Parathyroid adenoma (tissue), 2 donors: ENCODE measurements at regions not wholly inside any gene's neighbourhood (a gene's known extent, or its start where the extent isn't known, plus 50 kb on each side); places are given as distances from the start of the nearest gene placed in this dataset.

Experiments used
- H2AFZ ChIP-seq: fragments of 300-600 bp; sonication (generic); one replicate; pipeline ENCODE4 v1.7.0; 2017; ENCODE audit warnings: antibody characterized with exemption, mild to moderate bottlenecking
- H3K27ac ChIP-seq: fragments of 300-600 bp; sonication (generic); one replicate; pipeline ENCODE4 v1.7.0; 2017
- H3K27me3 ChIP-seq: fragments of 300-600 bp; sonication (generic); one replicate; pipeline ENCODE4 v1.7.0; 2017; ENCODE audit warnings: low read length; ENCODE audit not compliant: control insufficient read depth, insufficient read depth
- H3K36me3 ChIP-seq: fragments of 300-600 bp; sonication (generic); one replicate; pipeline ENCODE4 v1.7.0; 2017; ENCODE audit warnings: low read length; ENCODE audit not compliant: control insufficient read depth, insufficient read depth
- H3K4me1 ChIP-seq: fragments of 300-600 bp; sonication (generic); one replicate; pipeline ENCODE4 v1.7.0; 2017; ENCODE audit warnings: control low read depth
- H3K4me2 ChIP-seq: fragments of 300-600 bp; sonication (generic); one replicate; pipeline ENCODE4 v1.7.0; 2017; ENCODE audit warnings: low read length
- H3K4me3 ChIP-seq: fragments of 300-600 bp; sonication (generic); one replicate; pipeline ENCODE4 v1.7.0; 2017; ENCODE audit warnings: low read depth, low read length
- H3K79me2 ChIP-seq: fragments of 300-600 bp; sonication (generic); one replicate; pipeline ENCODE4 v1.7.0; 2017; ENCODE audit warnings: control low read depth
- H3K9ac ChIP-seq: fragments of 300-600 bp; sonication (generic); one replicate; pipeline ENCODE4 v1.7.0; 2017; ENCODE audit warnings: mild to moderate bottlenecking
- H3K9me3 ChIP-seq: fragments of 300-600 bp; sonication (generic); one replicate; pipeline ENCODE4 v1.7.0; 2017; ENCODE audit warnings: low read length; ENCODE audit not compliant: control insufficient read depth
- CTCF ChIP-seq: fragments of 300-600 bp; sonication (generic); IDR thresholded peaks from one replicate; pipeline ENCODE4 v1.7.0; 2017; ENCODE audit warnings: antibody characterized with exemption, mild to moderate bottlenecking
- donor health status: primary hyperparathyroidism.

GRCh38 chr5:143514616-143515335 lies 111.3 kb upstream of the NR3C1 start:
- Histone ChIP-seq H3K4me2 (no peak overlapping the region), H2AFZ (no peak overlapping the region), H3K27ac (no peak overlapping the region), H3K9me3 (no peaks in the 10 kb centered on the region), H3K36me3 (no peaks in the 10 kb centered on the region), H3K4me1 (no peaks in the 10 kb centered on the region), H3K79me2 (no peaks in the 10 kb centered on the region), H3K9ac (no peak overlapping the region), H3K4me3 (no peak overlapping the region), H3K27me3 (no peaks in the 10 kb centered on the region)
- TF ChIP-seq CTCF, result no peak

GRCh38 chr5:143513720-143514119 lies 110.2 kb upstream of the NR3C1 start:
- H3K4me2 ChIP-seq, result no peak overlapping the region
- no peaks in the 10 kb centered on the region for H3K36me3 ChIP-seq
- no peaks in the 10 kb centered on the region for H3K27me3 ChIP-seq
- H3K9ac ChIP-seq, result no peak overlapping the region
- no peaks in the 10 kb centered on the region for H3K4me1 ChIP-seq
- no peaks in the 10 kb centered on the region for H3K79me2 ChIP-seq
- H3K4me3 ChIP-seq, result no peak overlapping the region
- no peak overlapping the region for H2AFZ ChIP-seq
- H3K27ac ChIP-seq, result no peak overlapping the region
- TF ChIP-seq CTCF, result no peak
- no peaks in the 10 kb centered on the region for H3K9me3 ChIP-seq

- H2AFZ ChIP-seq, result no peak overlapping the region
- H3K27me3 ChIP-seq, result no peaks in the 10 kb centered on the region
- peaks cover 11% of the 10 kb centered on the region for H3K4me1 ChIP-seq
- H3K9ac ChIP-seq, result no peak overlapping the region
- no peaks in the 10 kb centered on the region for H3K79me2 ChIP-seq
- H3K9me3 ChIP-seq, result no peaks in the 10 kb centered on the region
- H3K27ac ChIP-seq, result no peak overlapping the region
- no peaks in the 10 kb centered on the region for H3K36me3 ChIP-seq
- H3K4me3 ChIP-seq, result no peak overlapping the region
- no peak for TF ChIP-seq CTCF
- no peak overlapping the region for H3K4me2 ChIP-seq
These were observed 108.2 kb upstream of the NR3C1 start for GRCh38 chr5:143511736-143512135.

GRCh38 chr5:143509758-143510221 lies 106.3 kb upstream of the NR3C1 start:
- Histone ChIP-seq H3K27me3 (no peaks in the 10 kb centered on the region), H2AFZ (no peak overlapping the region), H3K9me3 (no peaks in the 10 kb centered on the region), H3K4me2 (no peak overlapping the region), H3K4me1 (peaks cover 14% of the 10 kb centered on the region), H3K4me3 (no peak overlapping the region), H3K9ac (no peak overlapping the region), H3K27ac (no peak overlapping the region), H3K36me3 (no peaks in the 10 kb centered on the region), H3K79me2 (no peaks in the 10 kb centered on the region)
- TF ChIP-seq CTCF, result no peak
